HG02973 (cell line): ENCODE measurements at regions not wholly inside any gene's neighbourhood (a gene's known extent, or its start where the extent isn't known, plus 50 kb on each side); places are given as distances from the start of the nearest gene placed in this dataset.

Experiments
- ATAC-seq: cut with Tn5 transposase; IDR thresholded peaks from one replicate; pipeline ENCODE4 v1.9.1; 2021; ENCODE audit warnings: moderate library complexity; ENCODE audit not compliant: unreplicated experiment

DNA sequence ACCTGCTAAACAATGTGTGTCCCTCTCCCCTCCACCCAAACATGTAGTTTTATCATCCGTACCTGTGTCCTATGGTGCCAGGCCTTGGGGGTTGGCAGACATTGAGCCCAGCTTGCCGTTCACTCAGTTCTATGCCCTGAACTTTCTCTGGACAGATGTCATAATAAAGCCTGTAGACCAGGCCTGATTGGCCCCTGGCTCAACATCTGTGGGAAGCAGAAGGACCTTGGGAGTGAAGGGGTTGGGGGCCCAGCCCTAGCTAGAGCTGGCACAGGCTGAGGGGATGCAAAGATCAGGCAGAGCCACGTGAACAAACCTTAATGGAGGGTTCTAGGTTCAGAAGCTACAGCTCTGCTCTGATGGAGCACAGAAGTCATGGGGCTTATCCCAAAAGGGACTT lies 600.6 kb downstream of the BUD13 start:
- no peak for ATAC-seq

DNA sequence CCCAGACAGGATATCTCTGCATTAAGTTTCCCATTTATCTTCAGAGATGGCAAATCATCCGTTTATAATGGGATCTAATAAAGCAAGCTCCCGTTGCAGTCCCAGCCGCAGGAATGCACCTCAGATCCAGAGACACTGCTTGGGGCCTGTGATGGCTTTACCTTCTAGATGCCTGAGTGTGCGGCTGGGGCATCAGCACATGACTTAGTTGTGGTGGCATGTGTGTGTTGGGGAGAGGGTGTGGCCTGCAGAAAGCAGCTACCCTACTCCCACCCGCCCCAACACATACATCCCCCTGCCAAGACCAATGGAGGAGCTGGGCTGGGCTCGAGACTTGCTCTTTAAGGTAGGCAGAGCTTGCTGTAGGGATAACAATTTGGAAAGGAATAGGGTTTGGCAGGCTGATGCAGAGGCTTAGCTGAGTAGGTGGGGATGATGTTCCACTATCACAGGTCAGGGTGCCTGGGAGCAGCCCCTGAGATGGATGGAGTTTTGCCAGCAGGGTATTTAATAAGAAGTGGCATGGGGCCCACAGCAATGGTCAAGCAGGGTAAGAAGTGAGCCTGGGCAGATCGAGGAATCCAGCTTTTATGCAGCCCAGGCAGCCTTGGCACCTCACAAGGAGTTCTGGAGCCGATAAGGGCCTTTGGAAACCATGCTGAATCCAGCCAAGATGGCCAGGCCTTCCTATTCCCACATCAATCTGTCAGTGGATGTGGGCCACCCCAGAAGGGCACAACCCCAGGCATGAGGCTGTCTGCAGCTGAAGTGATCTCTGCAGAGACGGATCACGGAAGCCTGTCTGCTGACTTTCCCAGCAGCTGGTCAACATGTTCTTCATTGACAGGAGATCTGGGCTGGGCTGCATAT lies 601.3 kb downstream of the BUD13 start:
- ATAC-seq = no peak

DNA sequence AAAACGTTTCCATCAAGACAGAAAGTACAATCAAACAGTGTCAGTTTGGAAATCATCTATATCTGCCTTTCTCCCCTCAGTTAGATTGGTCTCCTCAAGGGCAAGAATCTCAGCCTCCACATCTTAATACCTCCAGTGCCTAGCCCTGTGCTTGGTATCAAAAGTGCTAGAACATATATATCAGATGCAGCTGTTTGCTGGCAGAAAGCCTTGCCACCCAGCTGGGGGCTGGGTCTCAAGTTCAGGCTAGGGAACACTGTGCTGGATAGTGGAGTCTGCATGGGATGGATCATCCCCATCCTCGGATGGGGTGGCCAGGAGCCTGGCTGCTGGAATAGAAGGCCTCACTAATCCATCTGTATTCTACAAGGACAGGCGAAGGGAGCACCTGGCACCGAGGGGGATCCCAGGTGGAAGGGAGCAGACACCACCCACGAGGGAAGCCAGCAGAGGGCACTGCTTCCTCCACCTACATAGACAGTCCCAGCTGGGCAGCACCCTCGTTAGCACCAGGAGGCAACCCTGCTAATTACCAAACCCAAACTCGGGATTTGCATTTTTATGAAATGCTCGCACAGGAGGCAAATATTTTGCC lies 602.2 kb downstream of the BUD13 start:
- no peak for ATAC-seq

DNA sequence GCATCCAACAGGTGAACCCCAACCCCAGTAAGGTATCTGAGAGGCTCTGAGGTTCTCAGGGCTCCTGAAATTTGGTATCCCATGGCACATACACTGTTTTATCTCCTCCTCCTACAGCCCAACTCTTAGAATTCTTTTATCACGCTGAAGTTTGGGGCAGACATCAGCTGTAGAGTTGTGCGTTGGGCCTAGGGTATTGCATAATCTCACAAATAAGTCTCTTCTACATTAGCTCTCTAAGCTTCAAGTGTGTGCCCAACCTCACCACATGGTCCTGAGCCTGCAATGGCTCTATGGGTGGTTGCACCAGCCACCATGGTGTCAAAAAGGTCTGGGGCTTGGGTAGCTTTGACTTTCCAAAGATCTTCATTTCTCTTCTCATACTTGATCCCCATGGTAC lies 603.0 kb downstream of the BUD13 start:
- ATAC-seq = no peak

DNA sequence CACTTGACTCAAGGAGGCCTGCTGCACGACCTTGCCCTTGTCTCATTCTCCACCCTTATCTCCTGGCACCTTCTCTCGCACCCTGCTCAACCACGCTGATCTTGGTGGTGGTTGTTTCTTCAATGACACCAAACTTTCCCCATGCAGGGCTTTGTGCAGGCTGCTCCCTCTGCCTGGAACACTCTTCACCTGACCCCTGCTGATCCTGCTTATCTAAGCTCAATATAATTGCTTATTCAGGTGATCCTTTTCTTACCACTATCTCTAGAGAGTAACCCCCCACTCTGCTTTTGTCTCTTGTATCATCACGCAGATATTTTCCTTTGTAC lies 604.4 kb downstream of the BUD13 start:
- no peak for ATAC-seq

DNA sequence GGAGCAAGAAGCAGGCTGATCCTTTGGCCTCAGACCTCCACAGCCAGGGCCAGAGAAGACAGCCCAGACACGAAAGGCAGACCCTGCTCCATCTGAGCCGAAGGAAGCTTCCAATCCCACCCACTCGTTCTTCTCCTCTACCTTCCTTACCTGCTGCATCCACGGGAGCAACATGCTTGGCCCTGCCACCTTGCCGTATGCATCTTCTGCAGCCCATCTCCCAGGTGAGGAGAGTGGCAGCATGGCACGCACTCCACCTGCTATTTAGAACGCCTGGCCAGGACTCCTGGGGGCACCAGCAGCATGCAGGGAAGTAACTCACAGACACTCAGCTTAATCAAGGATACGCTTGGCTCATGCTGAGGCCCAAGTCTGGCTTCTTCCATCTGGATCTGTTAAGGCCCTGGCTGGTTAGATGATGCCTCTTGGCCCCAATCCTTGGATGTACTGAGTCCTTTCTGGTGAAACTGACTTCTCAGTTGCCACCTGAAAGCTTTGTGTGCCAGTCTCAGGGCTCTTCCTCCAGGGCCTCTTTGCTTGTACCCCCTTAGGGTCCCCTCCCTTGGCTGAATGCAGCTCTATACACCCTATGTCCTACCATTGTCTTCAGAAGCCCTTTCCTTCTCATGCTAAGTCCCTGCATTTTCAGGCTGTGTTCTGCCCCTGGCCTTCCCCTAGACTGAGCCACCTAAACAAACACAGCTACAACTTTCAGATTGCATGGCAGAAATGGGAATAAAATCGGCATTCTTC lies 604.9 kb downstream of the BUD13 start:
- no peak for ATAC-seq

DNA sequence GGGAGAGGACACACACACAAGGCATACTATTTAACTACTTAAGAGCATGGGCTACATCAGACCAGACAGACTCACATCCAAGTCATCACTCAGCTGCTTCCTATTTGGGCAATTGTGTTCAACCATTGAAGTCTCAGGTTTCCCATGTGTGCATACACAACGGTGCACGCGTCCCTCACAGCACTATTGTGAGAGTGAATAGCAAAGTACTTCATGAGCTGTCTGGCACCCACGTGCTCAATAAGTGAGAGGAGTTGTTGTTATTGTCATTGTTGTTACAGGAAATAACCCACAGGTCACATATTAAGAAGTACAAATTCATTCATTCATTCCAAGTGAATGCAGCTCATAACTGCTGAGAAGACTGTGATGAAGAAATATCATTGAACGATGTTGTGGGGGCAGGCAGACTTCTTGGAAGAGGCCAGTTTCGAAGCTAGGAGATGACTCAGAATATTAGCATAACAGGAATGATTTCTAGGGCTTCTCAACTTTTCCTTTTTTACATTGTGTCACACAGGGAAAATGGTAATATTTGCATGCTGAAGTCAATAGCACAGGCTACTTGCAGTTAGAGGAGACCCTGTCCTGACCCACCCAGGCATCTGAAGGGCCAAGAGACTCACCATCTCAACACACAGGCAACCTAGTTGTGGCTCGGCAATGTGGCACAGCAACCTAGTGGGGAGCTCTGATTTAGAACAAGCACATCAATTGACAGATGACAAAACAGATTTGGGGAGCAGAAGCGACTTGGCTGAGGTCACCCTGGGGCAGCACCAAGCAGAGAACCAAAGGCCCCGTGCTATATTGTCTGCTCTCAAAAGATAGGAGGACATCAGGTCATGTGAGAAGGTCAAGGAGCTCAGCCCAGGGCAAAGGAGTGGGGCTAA lies 606.0 kb downstream of the BUD13 start:
- ATAC-seq = no peak

DNA sequence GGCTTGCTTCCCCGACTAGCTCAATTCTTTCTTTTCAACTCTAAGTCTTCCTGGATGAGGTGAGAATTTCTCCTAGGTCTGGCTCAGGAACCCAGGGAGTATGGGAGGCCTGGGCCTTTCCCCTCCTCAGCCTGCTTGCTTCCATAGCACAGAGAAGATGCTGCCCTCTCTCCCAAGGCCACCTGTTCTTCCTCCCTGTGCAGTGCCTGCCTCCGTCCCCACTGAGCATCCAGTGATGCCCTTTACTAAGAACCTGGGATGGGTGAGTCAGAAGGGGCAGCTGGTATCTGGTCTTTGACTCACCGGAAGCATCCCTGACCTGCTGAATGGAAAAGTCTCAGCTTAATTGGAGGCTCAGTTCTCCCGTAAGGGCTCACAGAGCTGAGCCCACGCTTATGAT lies 607.9 kb downstream of the BUD13 start:
- ATAC-seq = no peak

DNA sequence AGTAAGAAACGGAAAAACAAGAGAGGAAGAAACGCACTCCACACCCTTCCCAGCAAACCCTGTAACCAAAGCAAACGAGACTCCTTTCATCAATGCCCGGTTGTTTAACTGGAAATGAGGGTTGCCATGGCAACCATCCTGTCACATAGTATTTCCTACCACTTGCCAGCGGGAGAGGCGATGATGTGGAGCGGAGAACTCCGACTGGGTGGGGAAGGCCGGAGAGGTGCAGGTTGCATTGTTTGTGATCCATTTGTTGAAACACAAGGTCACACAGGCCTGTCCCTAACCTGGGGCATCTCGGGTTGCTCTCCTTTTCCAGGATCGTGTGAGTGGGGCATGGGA lies 609.9 kb downstream of the BUD13 start:
- ATAC-seq = no peak

DNA sequence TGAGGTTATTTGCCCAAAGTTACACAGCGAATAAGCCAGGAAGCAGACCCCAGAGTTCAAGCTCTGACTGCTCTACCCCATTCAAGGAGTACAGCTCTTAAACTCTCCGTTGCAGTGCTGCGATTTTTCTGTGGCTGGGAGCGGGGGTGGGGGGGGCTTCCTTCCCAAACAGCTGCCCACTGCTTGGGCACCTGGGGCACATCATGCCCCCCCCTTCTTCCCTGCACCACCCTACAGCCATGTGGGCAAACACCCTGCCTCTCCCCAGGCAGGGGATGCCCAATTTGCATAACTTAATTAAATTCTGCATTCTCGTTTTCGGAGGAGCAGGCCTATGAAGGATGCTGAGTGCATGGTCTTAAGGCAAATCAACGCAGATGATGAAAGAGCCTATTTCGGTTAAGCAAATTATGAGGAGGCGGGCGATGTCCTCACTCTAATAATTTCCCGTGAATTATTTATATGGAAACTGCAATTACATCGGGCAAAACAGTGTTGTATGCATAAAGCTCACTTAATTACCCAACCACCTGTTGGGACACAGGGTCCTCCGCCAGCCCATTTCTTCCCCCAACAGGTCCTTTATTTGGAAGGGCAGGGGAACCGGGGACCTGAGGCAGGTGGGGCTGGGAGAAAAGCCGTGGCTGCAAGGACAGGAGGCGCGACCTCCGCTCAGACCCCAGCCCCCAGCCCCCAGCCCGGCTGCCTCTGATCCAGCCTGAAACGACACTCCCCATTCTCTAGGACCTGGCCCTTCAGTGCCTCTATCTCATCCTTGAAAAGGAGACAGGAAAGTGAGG lies 610.5 kb downstream of the BUD13 start:
- no peak for ATAC-seq

DNA sequence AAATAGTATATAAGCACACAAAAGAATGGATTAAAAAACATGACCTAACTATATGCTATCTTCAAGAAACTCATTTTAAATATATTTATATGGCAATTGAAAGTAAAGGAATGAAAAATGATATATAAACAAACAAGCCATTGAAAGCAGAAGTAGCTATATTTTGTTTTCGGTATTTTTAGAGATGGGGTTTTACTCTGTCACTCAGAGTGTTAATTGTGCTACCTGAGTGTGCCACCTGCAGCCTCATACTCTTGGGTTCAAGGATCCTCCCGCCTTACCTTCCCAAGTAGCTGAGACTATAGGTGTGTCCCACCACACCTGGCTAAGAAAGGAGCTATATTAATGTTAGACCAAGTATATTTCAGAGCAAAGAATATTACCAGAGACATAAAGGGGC lies 624.1 kb downstream of the BUD13 start:
- no peak for ATAC-seq

DNA sequence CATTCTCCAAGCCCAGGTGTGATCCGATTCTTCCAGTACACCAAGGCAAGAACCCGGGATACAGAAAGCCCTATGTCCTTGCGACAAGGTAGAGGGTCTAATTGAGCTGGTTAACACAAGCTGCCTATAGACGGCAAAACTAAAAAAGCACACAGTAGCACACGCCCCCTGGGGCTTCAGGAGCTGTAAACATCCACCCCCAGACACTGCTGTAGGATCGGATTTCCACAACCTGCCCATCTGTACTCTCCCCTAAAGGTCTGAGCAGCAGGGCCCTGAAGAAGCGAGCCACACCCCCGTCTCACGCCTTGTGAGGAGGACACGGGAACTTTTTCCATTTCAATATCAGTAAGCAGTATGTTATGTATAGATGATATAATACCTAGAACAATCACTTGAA lies 624.7 kb downstream of the BUD13 start:
- no peak for ATAC-seq

DNA sequence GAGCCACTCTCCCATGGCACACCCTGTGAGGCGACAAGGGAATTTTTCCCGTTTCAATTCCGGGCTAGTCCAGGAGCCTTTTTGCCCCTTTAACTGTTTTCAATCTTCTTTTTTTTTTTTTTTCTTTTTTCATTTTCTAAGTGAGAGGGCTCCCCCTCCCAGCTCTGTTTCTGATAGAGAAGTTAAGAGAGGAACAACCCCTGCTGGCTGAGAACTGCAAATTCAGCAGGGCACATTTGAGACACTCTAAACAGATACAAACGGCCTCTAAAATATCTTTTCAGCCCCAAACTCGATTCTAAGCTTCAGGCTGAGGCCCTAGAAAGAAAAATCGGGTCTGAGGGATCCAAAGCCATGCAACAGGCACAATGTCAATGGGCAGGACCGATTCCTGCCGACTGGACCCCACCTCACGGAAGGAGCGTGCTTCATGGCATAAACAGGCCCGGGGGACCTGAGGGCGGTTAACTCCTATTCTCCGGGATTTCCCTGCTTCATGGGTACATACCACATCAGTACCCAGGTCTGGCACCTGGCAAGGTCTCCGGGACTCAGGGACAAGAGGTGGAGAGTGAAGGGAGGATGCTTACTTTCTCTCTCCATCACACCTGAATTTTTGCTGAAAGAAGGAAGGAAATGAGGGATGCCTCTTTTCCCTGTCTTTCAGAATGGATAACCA lies 627.5 kb downstream of the BUD13 start:
- ATAC-seq = no peak

DNA sequence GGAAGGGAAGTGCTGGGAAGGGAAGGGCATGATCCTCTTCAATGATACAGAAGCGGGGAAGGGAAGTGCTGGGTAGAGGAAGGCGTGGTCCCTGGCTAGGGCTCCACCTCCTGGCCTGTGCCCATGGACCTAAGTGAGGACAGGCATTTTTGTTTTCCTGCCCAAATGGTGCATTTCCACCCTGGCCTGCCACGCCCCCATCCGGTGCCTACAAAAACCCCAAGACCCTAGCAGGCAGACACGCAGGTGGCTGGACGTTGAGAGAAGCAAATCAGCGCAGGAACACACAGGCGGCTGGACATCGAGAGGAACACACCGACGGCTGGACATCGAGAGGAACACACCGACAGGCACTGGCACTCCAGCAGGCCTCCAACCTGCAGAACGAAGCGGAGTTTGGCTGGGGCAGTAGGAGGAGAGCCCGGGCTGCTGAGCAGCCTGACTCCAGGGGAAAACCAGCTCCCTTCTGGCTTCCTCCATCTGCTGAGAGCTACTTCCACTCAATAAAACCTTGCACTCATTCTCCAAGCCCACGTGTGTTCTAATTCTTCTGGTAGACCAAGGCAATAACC lies 628.3 kb downstream of the BUD13 start:
- no peak for ATAC-seq

DNA sequence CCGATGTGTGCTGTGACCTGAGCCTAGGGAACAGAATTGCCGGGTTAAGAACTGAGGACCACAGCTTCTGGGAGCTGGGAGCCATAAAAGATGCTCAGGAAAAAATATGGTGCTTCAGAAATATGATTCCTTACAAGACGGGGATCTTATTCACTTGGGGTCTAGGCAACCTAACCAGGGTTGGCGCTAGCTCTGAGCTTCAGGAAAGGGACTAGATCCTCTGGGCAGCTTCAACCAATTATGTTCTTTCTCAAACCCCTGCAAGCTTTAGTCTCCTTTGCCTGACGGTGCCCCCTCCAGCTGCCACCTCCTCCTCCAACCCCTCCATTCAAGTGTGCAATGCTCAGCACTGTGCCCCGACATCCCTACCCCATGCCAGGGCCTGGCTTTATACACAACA lies 634.1 kb upstream of the CADM1 start:
- no peak for ATAC-seq

DNA sequence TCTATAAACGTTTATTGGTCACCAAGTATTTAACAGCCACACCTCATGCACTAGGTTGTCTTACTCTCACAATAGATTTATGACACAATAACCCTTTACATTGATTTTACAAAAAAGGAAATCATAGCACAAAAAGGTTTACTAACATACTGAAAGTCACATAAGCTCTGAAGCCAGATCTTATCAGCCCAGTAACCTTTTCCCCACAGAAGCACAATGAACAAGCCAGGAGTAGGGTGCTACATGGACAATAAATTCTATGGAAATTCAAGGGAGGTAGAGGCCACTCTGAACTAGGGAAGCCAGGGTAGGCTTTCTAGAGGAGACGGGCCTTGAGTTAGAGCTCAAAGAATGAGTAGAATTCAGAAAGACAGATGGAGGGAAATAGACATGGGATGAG lies 633.5 kb upstream of the CADM1 start:
- no peak for ATAC-seq

DNA sequence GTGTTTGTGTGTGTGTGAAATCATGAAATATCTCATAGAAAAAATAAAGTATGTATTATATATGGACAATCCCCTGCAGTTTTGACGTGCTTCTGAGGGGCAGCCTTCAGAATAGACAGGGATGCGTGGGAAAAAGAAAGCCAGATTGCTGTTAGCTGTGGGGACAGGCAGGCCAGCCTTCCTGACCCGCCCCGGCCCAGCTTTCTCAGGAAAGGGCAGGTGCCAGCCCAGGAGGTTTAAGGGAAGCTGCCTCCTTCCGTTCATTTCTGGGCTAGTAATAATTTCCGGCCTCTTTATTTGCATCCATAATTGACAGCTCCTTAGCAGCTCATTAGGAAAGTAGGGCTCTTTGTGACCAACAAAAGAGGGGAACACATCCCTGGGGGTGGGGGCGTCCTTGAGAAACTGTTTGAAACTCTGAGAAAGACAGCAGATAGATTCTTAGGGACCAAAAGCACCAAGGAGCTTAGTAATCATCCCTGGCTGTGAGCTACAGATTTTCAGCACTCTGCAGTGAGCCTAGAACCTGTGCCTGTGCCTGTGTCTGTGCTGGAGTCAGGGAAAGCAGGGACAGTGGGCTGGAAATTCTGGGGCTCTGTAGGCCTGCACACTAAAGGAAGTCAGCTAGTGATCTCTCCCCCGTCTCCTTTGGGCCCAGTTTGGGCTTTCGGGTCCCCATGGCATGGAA lies 632.9 kb upstream of the CADM1 start:
- no peak for ATAC-seq

DNA sequence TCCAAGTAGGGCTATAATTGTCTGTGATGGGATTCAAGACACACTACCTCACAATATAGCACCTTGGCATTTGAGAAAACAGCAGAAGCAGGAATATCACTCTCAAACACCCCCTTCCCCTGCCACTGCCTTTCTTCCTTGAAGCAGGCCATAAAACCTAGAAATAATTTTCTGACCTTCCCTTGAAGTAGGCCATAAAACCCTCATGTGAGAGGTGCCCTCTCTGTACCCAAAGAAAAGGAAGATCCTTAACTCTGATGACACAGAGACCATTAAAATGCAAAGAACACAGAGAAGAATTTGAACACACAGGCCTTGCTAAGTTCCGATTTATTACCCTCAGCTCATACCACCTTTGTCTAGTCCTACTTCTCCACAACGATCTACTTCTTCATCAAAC lies 631.7 kb upstream of the CADM1 start:
- ATAC-seq = no peak

DNA sequence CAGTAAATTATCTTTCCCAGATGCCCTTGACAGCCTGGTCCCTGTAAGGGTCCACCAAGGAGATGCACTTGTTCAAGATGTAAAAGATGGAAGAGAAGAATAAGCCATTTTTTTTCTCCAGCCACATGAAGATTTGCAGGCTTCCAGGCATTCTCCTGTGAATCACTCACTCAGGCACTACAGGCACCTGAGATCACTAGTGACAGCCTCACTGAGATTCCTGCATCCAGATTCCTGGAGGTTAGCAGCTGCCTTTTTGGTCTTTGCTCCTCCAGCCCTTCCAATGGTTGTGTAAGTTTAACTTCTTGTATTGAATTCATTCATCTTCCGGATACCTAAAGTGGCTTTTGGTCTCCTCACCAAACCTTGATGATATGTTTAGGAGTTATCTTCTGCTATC lies 630.2 kb upstream of the CADM1 start:
- no peak for ATAC-seq
